ENCODE measurements at regions not wholly inside any gene's neighbourhood (a gene's known extent, or its start where the extent isn't known, plus 50 kb on each side); places are given as distances from the start of the nearest gene placed in this dataset.

GRCh38 chr4:43822621-43823020 lies 626.0 kb downstream of the KCTD8 start:
- CTCF ChIA-PET, result no interaction called here
- no peak overlapping the region for H3K4me3 Mint-ChIP-seq (ENCODE audit: unreplicated experiment)

GRCh38 chr4:43835869-43836268 lies 612.7 kb downstream of the KCTD8 start:
- POLR2A ChIA-PET, result no interaction called here
- no peaks in the 10 kb centered on the region for H3K9me3 Mint-ChIP-seq (ENCODE audit: unreplicated experiment)
- no peak for TF ChIP-seq CTCF (IDR thresholded peaks at IDR 0.05; ENCODE audit: unreplicated experiment)
- CTCF ChIA-PET, result interaction anchor here (0.5 kb wide), 1 partner anchor 73 kb away, joined by 6 read pairs; no protein-coding TSS in a partner anchor
- no peak for DNase-seq (ENCODE audit: unreplicated experiment)
- H3K27me3 Mint-ChIP-seq (ENCODE audit: insufficient read depth, unreplicated experiment), result no peaks in the 10 kb centered on the region
- no TSS peak for BruUV-seq (replicated peaks)
- peaks cover 10% of the 10 kb centered on the region for H3K4me1 Mint-ChIP-seq (ENCODE audit: insufficient read depth, unreplicated experiment)
- intact Hi-C loops (cut with micrococcal nuclease), result no loop called here
- H3K4me3 Mint-ChIP-seq (ENCODE audit: unreplicated experiment), result no peak overlapping the region
- H3K27ac Mint-ChIP-seq (ENCODE audit: low read depth, unreplicated experiment), result no peak overlapping the region
- H3K36me3 Mint-ChIP-seq (ENCODE audit: insufficient read depth, unreplicated experiment), result peaks cover 10% of the 10 kb centered on the region

More at GRCh38 chr4:43822621-43823020, 626.0 kb downstream of the KCTD8 start:
- no peak for DNase-seq (ENCODE audit: unreplicated experiment)
- POLR2A ChIA-PET, result no interaction called here
- Mint-ChIP-seq H3K27ac (ENCODE audit: low read depth, unreplicated experiment) (no peak overlapping the region), H3K4me1 (ENCODE audit: insufficient read depth, unreplicated experiment) (peaks cover 5% of the 10 kb centered on the region), H3K36me3 (ENCODE audit: insufficient read depth, unreplicated experiment) (no peaks in the 10 kb centered on the region), H3K27me3 (ENCODE audit: insufficient read depth, unreplicated experiment) (no peaks in the 10 kb centered on the region), H3K9me3 (ENCODE audit: unreplicated experiment) (peaks cover 19% of the 10 kb centered on the region)
- intact Hi-C loops (cut with micrococcal nuclease), result no loop called here
- no TSS peak for BruUV-seq (replicated peaks)
- no peak for TF ChIP-seq CTCF (IDR thresholded peaks at IDR 0.05; ENCODE audit: unreplicated experiment)

- no peaks in the 10 kb centered on the region for H3K27me3 Mint-ChIP-seq (ENCODE audit: insufficient read depth, unreplicated experiment)
- no TSS peak for BruUV-seq (replicated peaks)
These were observed 611.4 kb downstream of the KCTD8 start for GRCh38 chr4:43837171-43837570.

GRCh38 chr4:43837604-43838003 lies 611.0 kb downstream of the KCTD8 start:
- no peaks in the 10 kb centered on the region for H3K27me3 Mint-ChIP-seq (ENCODE audit: insufficient read depth, unreplicated experiment)
- intact Hi-C loops (cut with micrococcal nuclease), result no loop called here
- no peaks in the 10 kb centered on the region for H3K9me3 Mint-ChIP-seq (ENCODE audit: unreplicated experiment)
- peaks cover 10% of the 10 kb centered on the region for H3K4me1 Mint-ChIP-seq (ENCODE audit: insufficient read depth, unreplicated experiment)
- H3K36me3 Mint-ChIP-seq (ENCODE audit: insufficient read depth, unreplicated experiment), result peaks cover 10% of the 10 kb centered on the region
- no peak for TF ChIP-seq CTCF (IDR thresholded peaks at IDR 0.05; ENCODE audit: unreplicated experiment)
- no TSS peak for BruUV-seq (replicated peaks)
- DNase-seq (ENCODE audit: unreplicated experiment), result no peak
- H3K4me3 Mint-ChIP-seq (ENCODE audit: unreplicated experiment), result no peak overlapping the region
- CTCF ChIA-PET, result interaction anchor here (0.6 to 0.9 kb wide), 3 partner anchors 10 to 588 kb away, joined by 3 read pairs; no protein-coding TSS in a partner anchor
- no peak overlapping the region for H3K27ac Mint-ChIP-seq (ENCODE audit: low read depth, unreplicated experiment)
- POLR2A ChIA-PET, result interaction anchor here (0.6 kb wide), 1 partner anchor 645 kb away, joined by 3 read pairs; no protein-coding TSS in a partner anchor

More at GRCh38 chr4:43837171-43837570, 611.4 kb downstream of the KCTD8 start:
- ChIA-PET POLR2A (interaction anchor here (0.7 kb wide), 1 partner anchor 40 kb away, joined by 3 read pairs; no protein-coding TSS in a partner anchor), CTCF (interaction anchor here (0.5 to 0.9 kb wide), 4 partner anchors 12 to 589 kb away, joined by 3 read pairs; no protein-coding TSS in a partner anchor)
- intact Hi-C loops (cut with micrococcal nuclease), result no loop called here
- Mint-ChIP-seq H3K4me1 (ENCODE audit: insufficient read depth, unreplicated experiment) (peaks cover 10% of the 10 kb centered on the region), H3K4me3 (ENCODE audit: unreplicated experiment) (no peak overlapping the region), H3K27ac (ENCODE audit: low read depth, unreplicated experiment) (no peak overlapping the region), H3K9me3 (ENCODE audit: unreplicated experiment) (no peaks in the 10 kb centered on the region), H3K36me3 (ENCODE audit: insufficient read depth, unreplicated experiment) (peaks cover 10% of the 10 kb centered on the region)
- TF ChIP-seq CTCF (IDR thresholded peaks at IDR 0.05; ENCODE audit: unreplicated experiment), result no peak
- DNase-seq (ENCODE audit: unreplicated experiment), result peak; percentile 29
